Thoracic aorta (tissue), 2 donors: ENCODE measurements at regions not wholly inside any gene's neighbourhood (a gene's known extent, or its start where the extent isn't known, plus 50 kb on each side); places are given as distances from the start of the nearest gene placed in this dataset.
A peak's percentile ranks its signal among the peaks of the same experiment; 100 is the strongest.

ENCODE experiments used
- ATAC-seq: fragments of 150-250 bp; one replicate; pipeline ENCODE4 v1.8.0; 2017; ENCODE audit warnings: low read depth; ENCODE audit not compliant: insufficient number of reproducible peaks, low FRiP score
- DNase-seq: peaks from one replicate; pipeline ENCODE4 v3.0.0-alpha.2; 2020; ENCODE audit warnings: low spot score
- H3K27ac ChIP-seq, 2 donors: fragments of 200-600 bp; sonication (generic); 1 replicate in 1 of 2; 2 replicates in 1 of 2; pipeline ENCODE4 v1.5.1; 2016; ENCODE audit warnings: mild to moderate bottlenecking in 2 of 2, moderate library complexity in 2 of 2
- H3K27me3 ChIP-seq: fragments of 200-600 bp; sonication (generic); replicated peaks from 2 replicates; pipeline ENCODE4 v1.6.0; 2016; ENCODE audit warnings: mild to moderate bottlenecking; ENCODE audit not compliant: insufficient read depth
- H3K36me3 ChIP-seq: fragments of 200-600 bp; sonication (generic); one replicate; pipeline ENCODE4 v1.5.1; 2016
- H3K4me1 ChIP-seq, 2 donors: fragments of 200-600 bp; sonication (generic); 1 replicate in 1 of 2; 2 replicates in 1 of 2; pipeline versions ENCODE4 v1.5.1 to v1.6.0; 2016; ENCODE audit warnings: low read depth in 2 of 2, mild to moderate bottlenecking in 1 of 2; ENCODE audit not compliant: control insufficient read depth in 1 of 2
- H3K4me3 ChIP-seq: fragments of 200-600 bp; sonication (generic); 2 replicates; pipeline ENCODE4 v1.5.1; 2016; ENCODE audit warnings: mild to moderate bottlenecking
- H3K9me3 ChIP-seq: fragments of 200-600 bp; sonication (generic); 2 replicates; pipeline ENCODE4 v1.5.1; 2016
- TF ChIP-seq, protein P1 (sequence below): fragments of 200-600 bp; sonication (generic); IDR thresholded peaks from one replicate; pipeline ENCODE4 v1.5.1; 2019; ENCODE audit warnings: antibody characterized with exemption

DNA sequence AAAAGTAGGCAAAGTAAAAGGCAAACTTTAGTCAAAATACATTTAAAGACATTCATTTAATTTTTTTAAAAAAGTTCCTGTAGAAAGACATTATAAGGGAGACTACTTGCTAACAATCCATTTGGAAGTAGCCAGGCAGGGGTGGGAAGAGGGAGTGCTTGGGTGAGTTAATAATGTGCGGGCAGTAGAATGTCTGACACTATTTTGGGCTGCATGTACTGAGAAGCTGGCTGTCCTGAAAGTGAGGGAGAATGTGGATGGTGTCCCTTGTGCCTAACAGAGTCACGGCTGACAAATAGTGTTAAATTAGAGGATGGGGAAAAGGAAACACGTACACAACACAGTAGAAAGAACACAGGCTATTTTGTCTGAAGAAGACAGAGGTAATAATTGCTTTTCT lies 142.5 kb downstream of the LCA5 start:
- no peak for ATAC-seq

GRCh38 chr6:79392094-79392493 lies 145.1 kb downstream of the LCA5 start:
- no peaks in the 10 kb centered on the region for H3K36me3 ChIP-seq
- ATAC-seq, result no peak
- H3K27ac ChIP-seq, result no peak overlapping the region
- no peaks in the 10 kb centered on the region for H3K9me3 ChIP-seq
- TF ChIP-seq, protein P1, sequence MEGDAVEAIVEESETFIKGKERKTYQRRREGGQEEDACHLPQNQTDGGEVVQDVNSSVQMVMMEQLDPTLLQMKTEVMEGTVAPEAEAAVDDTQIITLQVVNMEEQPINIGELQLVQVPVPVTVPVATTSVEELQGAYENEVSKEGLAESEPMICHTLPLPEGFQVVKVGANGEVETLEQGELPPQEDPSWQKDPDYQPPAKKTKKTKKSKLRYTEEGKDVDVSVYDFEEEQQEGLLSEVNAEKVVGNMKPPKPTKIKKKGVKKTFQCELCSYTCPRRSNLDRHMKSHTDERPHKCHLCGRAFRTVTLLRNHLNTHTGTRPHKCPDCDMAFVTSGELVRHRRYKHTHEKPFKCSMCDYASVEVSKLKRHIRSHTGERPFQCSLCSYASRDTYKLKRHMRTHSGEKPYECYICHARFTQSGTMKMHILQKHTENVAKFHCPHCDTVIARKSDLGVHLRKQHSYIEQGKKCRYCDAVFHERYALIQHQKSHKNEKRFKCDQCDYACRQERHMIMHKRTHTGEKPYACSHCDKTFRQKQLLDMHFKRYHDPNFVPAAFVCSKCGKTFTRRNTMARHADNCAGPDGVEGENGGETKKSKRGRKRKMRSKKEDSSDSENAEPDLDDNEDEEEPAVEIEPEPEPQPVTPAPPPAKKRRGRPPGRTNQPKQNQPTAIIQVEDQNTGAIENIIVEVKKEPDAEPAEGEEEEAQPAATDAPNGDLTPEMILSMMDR, result no peak
- H3K4me3 ChIP-seq, result no peak overlapping the region
- DNase-seq, result no peak
- no peaks in the 10 kb centered on the region for H3K4me1 ChIP-seq
- H3K27me3 ChIP-seq, result no peaks in the 10 kb centered on the region

More for the DNA sequence above, 142.5 kb downstream of the LCA5 start:
- DNase-seq, result no peak
- Histone ChIP-seq H3K27ac (no peak overlapping the region), H3K9me3 (no peaks in the 10 kb centered on the region), H3K27me3 (no peaks in the 10 kb centered on the region), H3K4me1 (no peaks in the 10 kb centered on the region), H3K4me3 (no peak overlapping the region), H3K36me3 (no peaks in the 10 kb centered on the region)
- TF ChIP-seq, protein P1, result no peak

- H3K4me1 ChIP-seq, result peaks cover 0 to 5% of the 10 kb centered on the region in 2 donors
- no peaks in the 10 kb centered on the region for H3K27me3 ChIP-seq
- no peaks in the 10 kb centered on the region for H3K36me3 ChIP-seq
- ATAC-seq (no peak), DNase-seq (no peak)
- no peak overlapping the region for H3K27ac ChIP-seq
- no peak overlapping the region for H3K4me3 ChIP-seq
- H3K9me3 ChIP-seq, result no peaks in the 10 kb centered on the region
- TF ChIP-seq, protein P1, result no peak
These were observed 145.8 kb downstream of the LCA5 start for GRCh38 chr6:79391480-79391879.

- Histone ChIP-seq H3K9me3 (no peaks in the 10 kb centered on the region), H3K4me1 (peaks cover 6 to 14% of the 10 kb centered on the region in 2 donors), H3K27me3 (no peaks in the 10 kb centered on the region), H3K27ac (no peak overlapping the region), H3K36me3 (no peaks in the 10 kb centered on the region), H3K4me3 (no peak overlapping the region)
- DNase-seq, result no peak
- no peak for ATAC-seq
- TF ChIP-seq, protein P1, result no peak
These were observed 151.3 kb downstream of the LCA5 start for GRCh38 chr6:79385893-79386292.

- no peak for ATAC-seq
- no peaks in the 10 kb centered on the region for H3K36me3 ChIP-seq
- TF ChIP-seq, protein P1, result no peak
These were observed 150.9 kb upstream of the HMGN3 start for GRCh38 chr6:79385333-79385732.

More at GRCh38 chr6:79385333-79385732, 150.9 kb upstream of the HMGN3 start:
- Histone ChIP-seq H3K27me3 (no peaks in the 10 kb centered on the region), H3K27ac (peak overlapping the region in 1 of 2 donors; percentile 27), H3K9me3 (no peaks in the 10 kb centered on the region), H3K4me3 (no peak overlapping the region), H3K4me1 (peaks cover 6 to 14% of the 10 kb centered on the region in 2 donors)
- DNase-seq, result no peak
